DOHH2 (cell line): ENCODE measurements at regions not wholly inside any gene's neighbourhood (a gene's known extent, or its start where the extent isn't known, plus 50 kb on each side); places are given as distances from the start of the nearest gene placed in this dataset.

Source experiments
- CTCF ChIP-seq: fragments of 200-600 bp; sonication (generic); IDR thresholded peaks from one replicate; pipeline ENCODE4 v1.5.1; 2014; ENCODE audit warnings: antibody characterized with exemption, mild to moderate bottlenecking, low read depth, low read length; ENCODE audit not compliant: poor library complexity, severe bottlenecking
- EZH2phosphoT487 ChIP-seq: fragments of 200-600 bp; sonication (generic); IDR thresholded peaks from 2 replicates; pipeline ENCODE4 v1.6.1; 2017; ENCODE audit warnings: borderline replicate concordance, mild to moderate bottlenecking, antibody characterized with exemption, low read length, moderate library complexity, mixed read lengths

- no peak for TF ChIP-seq CTCF
- no peak for TF ChIP-seq EZH2phosphoT487
These were observed 637.1 kb downstream of the CCSER2 start for GRCh38 chr10:84965468-84965867.
